CD4-positive, alpha-beta memory T cell (primary cell): ENCODE measurements at regions not wholly inside any gene's neighbourhood (a gene's known extent, or its start where the extent isn't known, plus 50 kb on each side); places are given as distances from the start of the nearest gene placed in this dataset.

Source experiments
- CTCF ChIA-PET: fragments of 350-600 bp; sonication (Branson Sonifier 250); formaldehyde crosslinking; loops from one replicate; lab custom pipeline; 2021; ENCODE audit warnings: inconsistent platforms; ENCODE audit not compliant: partially characterized antibody; lab: Charles Lee
- POLR2A ChIA-PET: fragments of 350-600 bp; sonication (Branson Sonifier 250); formaldehyde crosslinking; loops from one replicate; lab custom pipeline; 2021; ENCODE audit not compliant: partially characterized antibody; lab: Charles Lee
- DNase-seq, 5 donors: peaks; one replicate each; pipeline versions ENCODE4 v3.0.0 to v3.0.0-alpha.2; 2020 to 2022; ENCODE audit warnings: mixed read lengths in 1 of 5
- H3K27ac ChIP-seq: one replicate; pipeline ENCODE4 v1.7.0; 2013; ENCODE audit warnings: low read depth, low read length
- H3K27me3 ChIP-seq: 2 replicates; pipeline ENCODE4 v1.7.0; 2013; ENCODE audit warnings: mild to moderate bottlenecking, low read length, moderate library complexity; ENCODE audit not compliant: insufficient read depth
- H3K36me3 ChIP-seq: 2 replicates; pipeline ENCODE4 v1.7.0; 2013; ENCODE audit warnings: mild to moderate bottlenecking, low read length, moderate library complexity; ENCODE audit not compliant: insufficient read depth
- H3K4me1 ChIP-seq: 2 replicates; pipeline ENCODE4 v1.7.0; 2013; ENCODE audit warnings: mild to moderate bottlenecking, low read length, moderate library complexity; ENCODE audit not compliant: insufficient read depth
- H3K4me3 ChIP-seq, 2 donors: one replicate each; pipeline ENCODE4 v1.7.0; 2013; ENCODE audit warnings: low read length in 2 of 2, mild to moderate bottlenecking in 1 of 2
- H3K9me3 ChIP-seq, 2 donors: one replicate each; pipeline ENCODE4 v1.7.0; 2013; ENCODE audit warnings: low read length in 2 of 2, control low read depth in 1 of 2; ENCODE audit not compliant: control insufficient read depth in 1 of 2
- H3K27ac Mint-ChIP-seq, 7 donors: one replicate each; pipeline ENCODE4 v1.8.0; 2020 to 2021; ENCODE audit warnings: mixed read lengths in 7 of 7, mild to moderate bottlenecking in 6 of 7, inconsistent platforms in 3 of 7, moderate library complexity in 3 of 7
- H3K27me3 Mint-ChIP-seq, 2 donors: one replicate each; pipeline ENCODE4 v1.8.0; 2020 to 2021; ENCODE audit warnings: mixed read lengths in 2 of 2
- H3K36me3 Mint-ChIP-seq, 2 donors: one replicate each; pipeline ENCODE4 v1.8.0; 2020 to 2021; ENCODE audit warnings: mixed read lengths in 2 of 2, inconsistent platforms in 1 of 2, mild to moderate bottlenecking in 1 of 2
- H3K4me1 Mint-ChIP-seq, 4 donors: one replicate each; pipeline ENCODE4 v1.8.0; 2020 to 2021; ENCODE audit warnings: mixed read lengths in 4 of 4, mild to moderate bottlenecking in 1 of 4
- H3K4me3 Mint-ChIP-seq, 8 donors: one replicate each; pipeline ENCODE4 v1.8.0; 2020 to 2021; ENCODE audit warnings: mixed read lengths in 8 of 8, mild to moderate bottlenecking in 7 of 8, moderate library complexity in 6 of 8, inconsistent platforms in 3 of 8
- H3K9me3 Mint-ChIP-seq, 8 donors: one replicate each; pipeline ENCODE4 v1.8.0; 2020 to 2021; ENCODE audit warnings: mixed read lengths in 8 of 8, mild to moderate bottlenecking in 5 of 8, inconsistent platforms in 3 of 8, moderate library complexity in 1 of 8
- intact Hi-C: fragments of 100-400 bp; cut with micrococcal nuclease; formaldehyde crosslinking; loops from one replicate; pipeline ENCODE4 v1.15.1; 2023

DNA sequence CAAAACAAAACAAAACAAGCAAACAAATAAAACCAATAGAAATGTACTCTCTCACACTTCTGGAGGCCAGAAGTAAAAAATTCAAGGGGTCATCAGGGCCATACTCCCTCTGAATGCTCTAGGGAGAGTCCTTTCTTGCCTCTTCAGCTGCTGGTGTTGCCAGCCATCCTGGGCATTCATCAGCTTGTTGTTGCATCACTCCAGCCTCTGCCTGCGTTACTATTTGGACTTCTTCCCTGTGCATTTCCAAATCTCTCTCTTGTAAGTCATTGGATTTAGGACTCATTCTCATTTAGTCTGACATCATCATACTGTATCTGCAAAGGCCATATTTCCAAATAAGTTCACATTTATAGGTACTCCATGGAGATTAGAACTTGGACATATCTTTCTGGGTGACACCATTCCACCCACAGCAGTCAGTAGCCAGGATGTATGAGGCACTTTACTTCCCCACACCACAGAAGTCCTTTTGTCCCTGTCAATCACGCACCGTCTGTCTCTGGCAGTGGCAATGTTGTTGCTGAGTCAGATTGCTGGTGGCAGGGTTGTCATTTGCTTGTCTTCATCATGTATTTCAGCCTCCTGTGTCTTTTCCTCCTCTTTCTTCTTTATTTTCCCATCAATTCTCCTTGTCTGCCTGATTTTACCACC, 151.0 kb upstream of the KCNJ6 start:
- H3K4me3 Mint-ChIP-seq: no peak overlapping the region
- no peaks in the 10 kb centered on the region for H3K36me3 ChIP-seq
- H3K36me3 Mint-ChIP-seq: peaks cover 0 to 4% of the 10 kb centered on the region in 2 donors

DNA sequence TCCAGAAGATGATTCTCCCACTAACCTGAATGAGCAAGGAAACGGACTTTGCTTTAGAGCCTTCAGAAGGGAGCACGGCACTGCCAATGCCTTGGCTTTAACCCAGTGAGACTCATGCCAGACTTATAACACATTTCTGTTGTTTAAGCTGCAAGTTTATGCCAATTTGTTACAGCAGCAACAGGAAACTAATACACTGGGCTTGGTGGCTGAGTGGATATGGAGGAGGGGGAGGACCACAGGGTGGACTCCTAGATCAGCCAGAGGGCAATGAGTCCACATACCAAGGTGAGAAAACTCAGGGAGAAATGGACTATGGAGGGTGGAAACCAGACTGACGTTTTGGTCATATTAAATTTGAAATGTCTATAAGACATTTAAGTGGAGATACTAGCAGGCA, 156.2 kb upstream of the KCNJ6 start:
- POLR2A ChIA-PET: no interaction called here
- CTCF ChIA-PET: no interaction called here

More for the DNA sequence above, 151.0 kb upstream of the KCNJ6 start:
- ChIA-PET POLR2A (no interaction called here), CTCF (no interaction called here)
- Histone ChIP-seq H3K27ac (no peak overlapping the region), H3K9me3 (no peaks in the 10 kb centered on the region), H3K4me3 (no peak overlapping the region), H3K4me1 (no peaks in the 10 kb centered on the region), H3K27me3 (no peaks in the 10 kb centered on the region)
- H3K27ac Mint-ChIP-seq: no peak overlapping the region
- DNase-seq: no peak
- H3K27me3 Mint-ChIP-seq: peaks cover 5% of the 10 kb centered on the region in 2 donors
- peaks cover 0 to 12% (median 3%) of the 10 kb centered on the region in 8 donors for H3K9me3 Mint-ChIP-seq
- intact Hi-C loops: no loop called here
- no peaks in the 10 kb centered on the region for H3K4me1 Mint-ChIP-seq

DNA sequence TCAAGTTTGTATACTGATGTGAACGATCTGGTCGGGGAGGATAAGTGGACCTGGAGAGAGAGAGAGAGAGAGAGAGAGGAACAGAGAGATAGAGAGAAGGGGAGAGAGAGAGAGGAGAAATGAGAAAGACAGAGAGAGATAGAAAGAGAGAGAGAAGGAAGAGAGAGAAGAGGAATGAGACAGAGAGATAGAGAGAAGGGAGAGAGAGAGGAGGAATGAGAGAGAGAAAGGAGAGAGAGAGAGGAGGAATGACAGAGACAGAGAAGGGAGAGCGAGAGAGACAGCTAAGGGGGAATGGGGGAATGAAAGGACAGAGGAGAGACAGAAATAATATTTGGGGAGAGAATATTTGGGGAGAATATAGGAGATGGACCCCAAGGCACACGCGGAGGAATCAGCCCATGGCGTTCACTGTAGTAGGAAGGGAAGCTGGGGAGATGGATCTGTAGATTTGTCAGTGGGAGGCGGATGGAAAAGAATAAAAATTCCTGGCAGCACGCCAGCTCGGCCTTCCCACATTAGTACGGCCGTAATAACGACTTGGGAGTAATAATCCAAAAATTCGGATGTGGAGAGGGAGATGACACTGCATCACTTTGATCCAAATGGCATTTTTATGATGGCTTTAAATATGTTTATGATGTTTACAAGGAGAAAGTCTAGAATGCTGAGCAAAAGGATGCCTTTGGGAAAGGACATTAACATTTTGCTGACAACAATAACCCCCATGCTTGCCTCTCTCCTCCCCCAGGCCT, 159.8 kb upstream of the KCNJ6 start:
- Histone ChIP-seq H3K27ac (no peak overlapping the region), H3K9me3 (no peaks in the 10 kb centered on the region), H3K36me3 (no peaks in the 10 kb centered on the region), H3K4me1 (no peaks in the 10 kb centered on the region), H3K4me3 (no peak overlapping the region), H3K27me3 (no peaks in the 10 kb centered on the region)
- Mint-ChIP-seq H3K9me3 (peaks cover 0 to 9% (median 0%) of the 10 kb centered on the region in 8 donors), H3K4me3 (no peak overlapping the region), H3K27ac (no peak overlapping the region), H3K36me3 (no peaks in the 10 kb centered on the region), H3K4me1 (no peaks in the 10 kb centered on the region), H3K27me3 (peaks cover 0 to 5% of the 10 kb centered on the region in 2 donors)
- ChIA-PET CTCF (no interaction called here), POLR2A (no interaction called here)
- intact Hi-C loops: no loop called here
- DNase-seq: no peak

More for the DNA sequence above, 156.2 kb upstream of the KCNJ6 start:
- H3K27ac Mint-ChIP-seq: peak overlapping the region in 1 of 7 donors; percentile 37
- no peaks in the 10 kb centered on the region for H3K36me3 Mint-ChIP-seq
- Histone ChIP-seq H3K36me3 (no peaks in the 10 kb centered on the region), H3K4me1 (no peaks in the 10 kb centered on the region), H3K27ac (no peak overlapping the region), H3K9me3 (no peaks in the 10 kb centered on the region), H3K27me3 (no peaks in the 10 kb centered on the region), H3K4me3 (no peak overlapping the region)
- intact Hi-C loops: no loop called here
- peaks cover 0 to 9% (median 5%) of the 10 kb centered on the region in 8 donors for H3K9me3 Mint-ChIP-seq
- no peak overlapping the region for H3K4me3 Mint-ChIP-seq
- no peaks in the 10 kb centered on the region for H3K4me1 Mint-ChIP-seq
- no peak for DNase-seq
- H3K27me3 Mint-ChIP-seq: peaks cover 2 to 7% of the 10 kb centered on the region in 2 donors

DNA sequence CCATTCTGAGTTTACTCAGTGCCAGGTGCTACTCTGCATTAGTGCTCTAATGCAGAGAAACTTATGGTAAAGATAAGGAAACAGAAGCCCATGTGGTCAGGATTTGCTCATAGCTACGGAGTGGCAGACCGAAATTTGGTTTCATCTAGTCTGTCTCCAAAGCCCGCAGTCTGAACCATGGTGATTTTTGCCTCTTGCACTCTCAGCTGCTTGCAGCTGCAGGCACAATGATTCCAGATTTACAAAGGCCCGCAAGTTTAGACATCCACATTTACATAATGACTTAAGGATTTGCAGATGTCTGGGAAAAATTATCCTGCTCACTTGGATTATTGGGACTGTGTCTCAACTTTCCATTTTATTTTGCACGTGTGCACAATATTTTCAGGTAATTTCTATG, 161.3 kb upstream of the KCNJ6 start:
- no peaks in the 10 kb centered on the region for H3K4me1 Mint-ChIP-seq

DNA sequence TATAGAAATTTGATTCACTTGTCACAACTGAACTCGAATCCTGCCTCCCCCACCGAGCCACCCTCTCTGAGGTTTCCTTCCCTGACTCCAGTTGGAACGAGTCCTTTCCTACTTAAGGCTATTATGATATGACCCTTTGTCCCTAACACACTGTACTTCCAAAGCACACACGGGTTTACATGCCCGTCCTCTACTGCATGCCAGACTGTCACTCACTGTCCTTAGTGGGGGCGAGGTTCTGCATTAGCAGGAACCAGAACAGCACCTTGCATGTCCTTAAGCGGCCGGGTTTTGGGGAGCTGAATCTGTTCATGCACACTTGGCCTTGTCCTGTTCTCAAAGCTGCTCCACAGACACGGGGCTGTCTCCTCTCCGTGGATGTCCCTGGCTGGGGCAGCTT, 164.6 kb upstream of the KCNJ6 start:
- Mint-ChIP-seq H3K27me3 (peaks cover 0 to 3% of the 10 kb centered on the region in 2 donors), H3K27ac (no peak overlapping the region), H3K36me3 (no peaks in the 10 kb centered on the region), H3K9me3 (no peaks in the 10 kb centered on the region), H3K4me1 (no peaks in the 10 kb centered on the region), H3K4me3 (no peak overlapping the region)
- ChIA-PET POLR2A (no interaction called here), CTCF (no interaction called here)
- H3K36me3 ChIP-seq: no peaks in the 10 kb centered on the region
- H3K4me1 ChIP-seq: no peaks in the 10 kb centered on the region
- H3K4me3 ChIP-seq: no peak overlapping the region
- H3K9me3 ChIP-seq: no peaks in the 10 kb centered on the region
- intact Hi-C loops: no loop called here
- H3K27me3 ChIP-seq: no peaks in the 10 kb centered on the region
- no peak for DNase-seq
- no peak overlapping the region for H3K27ac ChIP-seq

More for the DNA sequence above, 161.3 kb upstream of the KCNJ6 start:
- CTCF ChIA-PET: interaction anchor here (0.6 kb wide), 1 partner anchor 181 kb away, joined by 3 read pairs; no protein-coding TSS in a partner anchor
- Mint-ChIP-seq H3K36me3 (no peaks in the 10 kb centered on the region), H3K4me3 (no peak overlapping the region), H3K9me3 (peaks cover 0 to 4% (median 0%) of the 10 kb centered on the region in 8 donors), H3K27me3 (peaks cover 0 to under 1% of the 10 kb centered on the region in 2 donors), H3K27ac (no peak overlapping the region)
- intact Hi-C loops: no loop called here
- Histone ChIP-seq H3K4me1 (no peaks in the 10 kb centered on the region), H3K9me3 (no peaks in the 10 kb centered on the region), H3K4me3 (no peak overlapping the region), H3K27ac (no peak overlapping the region), H3K36me3 (no peaks in the 10 kb centered on the region), H3K27me3 (no peaks in the 10 kb centered on the region)
- POLR2A ChIA-PET: no interaction called here
- DNase-seq: no peak

DNA sequence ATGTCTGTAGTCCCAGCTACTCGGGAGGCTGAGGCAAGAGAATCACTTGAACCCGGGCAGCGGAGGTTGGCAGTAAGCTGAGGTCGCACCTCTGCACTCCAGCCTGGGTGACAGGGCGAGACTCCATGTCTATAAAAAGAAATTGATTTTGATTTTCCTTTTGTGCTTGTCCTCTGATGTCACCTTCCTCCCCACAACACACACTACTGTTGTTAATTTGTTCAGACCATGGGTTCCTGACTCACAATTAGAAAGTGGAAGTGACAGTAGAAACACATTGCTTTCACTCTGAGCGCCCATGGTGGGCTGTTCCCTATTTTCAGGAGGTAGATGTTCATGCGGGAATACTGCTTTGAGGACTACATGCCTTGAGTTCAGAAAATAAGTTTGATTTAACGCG, 165.5 kb upstream of the KCNJ6 start:
- H3K4me3 ChIP-seq: no peak overlapping the region
- Mint-ChIP-seq H3K27me3 (peaks cover 0 to 3% of the 10 kb centered on the region in 2 donors), H3K36me3 (no peaks in the 10 kb centered on the region), H3K4me1 (no peaks in the 10 kb centered on the region), H3K9me3 (no peaks in the 10 kb centered on the region), H3K4me3 (no peak overlapping the region), H3K27ac (no peak overlapping the region)
- intact Hi-C loops: no loop called here
- no peak for DNase-seq
- no peaks in the 10 kb centered on the region for H3K36me3 ChIP-seq
- H3K27me3 ChIP-seq: no peaks in the 10 kb centered on the region
- ChIA-PET POLR2A (no interaction called here), CTCF (no interaction called here)
- H3K9me3 ChIP-seq: no peaks in the 10 kb centered on the region
- H3K27ac ChIP-seq: no peak overlapping the region
- no peaks in the 10 kb centered on the region for H3K4me1 ChIP-seq

DNA sequence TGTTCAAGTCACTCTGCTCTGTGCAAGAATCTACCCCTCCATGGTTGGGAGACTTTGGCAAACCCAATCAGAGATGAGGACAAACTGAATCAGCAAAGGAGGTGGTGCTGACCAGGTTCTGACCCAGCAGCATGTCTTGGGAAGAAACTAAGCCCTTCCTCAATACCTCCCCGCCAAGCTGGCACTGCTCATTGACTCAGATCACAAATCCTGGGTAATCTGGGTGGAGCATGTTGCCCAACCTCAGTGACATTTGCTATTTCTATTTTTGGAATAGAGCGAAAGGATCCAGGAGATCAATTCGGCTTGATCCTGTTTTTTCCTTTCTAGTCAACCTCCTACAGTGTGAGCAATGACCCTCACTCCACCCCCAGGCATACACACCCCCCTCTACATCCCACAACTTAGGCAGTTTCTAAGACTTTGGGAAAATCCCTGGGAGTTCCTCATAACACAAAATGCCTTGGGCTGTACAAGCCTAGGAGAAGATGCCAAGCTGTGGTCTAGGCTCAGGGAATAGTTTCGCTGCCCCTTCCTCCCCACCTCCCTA, 166.8 kb upstream of the KCNJ6 start:
- Mint-ChIP-seq H3K27ac (no peak overlapping the region), H3K9me3 (no peaks in the 10 kb centered on the region), H3K27me3 (peaks cover 0 to 4% of the 10 kb centered on the region in 2 donors), H3K36me3 (no peaks in the 10 kb centered on the region), H3K4me3 (no peak overlapping the region), H3K4me1 (no peaks in the 10 kb centered on the region)
- Histone ChIP-seq H3K36me3 (no peaks in the 10 kb centered on the region), H3K27ac (no peak overlapping the region), H3K4me1 (no peaks in the 10 kb centered on the region), H3K9me3 (no peaks in the 10 kb centered on the region), H3K4me3 (no peak overlapping the region), H3K27me3 (no peaks in the 10 kb centered on the region)
- no peak for DNase-seq
- ChIA-PET POLR2A (no interaction called here), CTCF (no interaction called here)
- intact Hi-C loops: no loop called here
